ENCODE measurements at regions not wholly inside any gene's neighbourhood (a gene's known extent, or its start where the extent isn't known, plus 50 kb on each side); places are given as distances from the start of the nearest gene placed in this dataset.

DNA sequence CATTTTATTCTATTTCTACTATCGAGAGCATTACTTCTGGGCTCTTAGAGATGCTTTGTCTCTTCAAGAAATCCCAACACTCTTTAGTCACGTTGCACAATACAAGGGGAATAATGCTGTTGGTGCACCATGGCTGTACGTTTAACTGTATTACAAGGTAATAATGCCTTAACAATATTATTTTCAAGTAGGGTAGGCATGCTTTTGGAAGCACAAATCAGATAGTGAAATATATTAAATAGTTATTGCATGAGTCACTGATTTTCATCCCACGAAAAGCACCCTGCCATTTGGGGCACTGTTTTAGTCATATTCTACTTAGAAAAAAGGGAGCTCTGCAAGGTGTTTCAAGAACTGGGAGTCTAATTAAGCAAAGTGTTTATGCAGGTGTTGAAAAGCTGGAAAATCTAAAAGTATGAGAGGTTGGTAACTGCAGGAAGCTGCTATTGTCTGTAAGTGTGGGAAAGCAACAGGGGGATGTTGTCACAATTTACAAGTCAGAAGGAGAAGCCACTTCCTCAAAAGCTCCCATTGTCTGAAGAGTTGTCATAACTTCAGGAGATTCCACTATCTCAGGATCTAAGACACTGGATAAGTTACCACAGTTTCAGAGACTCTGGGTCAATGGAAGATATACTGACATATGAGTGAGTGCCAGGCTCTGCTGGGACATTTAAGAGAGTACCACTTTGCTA is 218.2 kb downstream of the JRKL start:
- no peak for DNase-seq (ENCODE audit: low spot score)
- Histone ChIP-seq H3K9me3 (ENCODE audit: control insufficient read depth in 4 of 4, low read length in 3 of 4) (no peaks in the 10 kb centered on the region), H3K4me3 (ENCODE audit: low read depth in 1 of 3, low read length in 3 of 3) (no peak overlapping the region), H3K9ac (ENCODE audit: low read depth in 1 of 2, low read length in 2 of 2) (no peak overlapping the region), H3K4me1 (ENCODE audit: control insufficient read depth in 4 of 4, insufficient read depth in 4 of 4, low read length in 3 of 4) (no peaks in the 10 kb centered on the region), H3K36me3 (ENCODE audit: control insufficient read depth in 4 of 4, insufficient read depth in 3 of 4, low read depth in 1 of 4, low read length in 3 of 4) (no peaks in the 10 kb centered on the region), H3K27ac (ENCODE audit: low read depth in 1 of 2, low read length in 2 of 2) (no peak overlapping the region), H3K27me3 (ENCODE audit: control insufficient read depth in 4 of 4, insufficient read depth in 4 of 4, low read length in 3 of 4) (no peaks in the 10 kb centered on the region)
- WGBS, result 54% methylated on average over 4 of the region's 4 CpGs
- TF ChIP-seq, protein P1, sequence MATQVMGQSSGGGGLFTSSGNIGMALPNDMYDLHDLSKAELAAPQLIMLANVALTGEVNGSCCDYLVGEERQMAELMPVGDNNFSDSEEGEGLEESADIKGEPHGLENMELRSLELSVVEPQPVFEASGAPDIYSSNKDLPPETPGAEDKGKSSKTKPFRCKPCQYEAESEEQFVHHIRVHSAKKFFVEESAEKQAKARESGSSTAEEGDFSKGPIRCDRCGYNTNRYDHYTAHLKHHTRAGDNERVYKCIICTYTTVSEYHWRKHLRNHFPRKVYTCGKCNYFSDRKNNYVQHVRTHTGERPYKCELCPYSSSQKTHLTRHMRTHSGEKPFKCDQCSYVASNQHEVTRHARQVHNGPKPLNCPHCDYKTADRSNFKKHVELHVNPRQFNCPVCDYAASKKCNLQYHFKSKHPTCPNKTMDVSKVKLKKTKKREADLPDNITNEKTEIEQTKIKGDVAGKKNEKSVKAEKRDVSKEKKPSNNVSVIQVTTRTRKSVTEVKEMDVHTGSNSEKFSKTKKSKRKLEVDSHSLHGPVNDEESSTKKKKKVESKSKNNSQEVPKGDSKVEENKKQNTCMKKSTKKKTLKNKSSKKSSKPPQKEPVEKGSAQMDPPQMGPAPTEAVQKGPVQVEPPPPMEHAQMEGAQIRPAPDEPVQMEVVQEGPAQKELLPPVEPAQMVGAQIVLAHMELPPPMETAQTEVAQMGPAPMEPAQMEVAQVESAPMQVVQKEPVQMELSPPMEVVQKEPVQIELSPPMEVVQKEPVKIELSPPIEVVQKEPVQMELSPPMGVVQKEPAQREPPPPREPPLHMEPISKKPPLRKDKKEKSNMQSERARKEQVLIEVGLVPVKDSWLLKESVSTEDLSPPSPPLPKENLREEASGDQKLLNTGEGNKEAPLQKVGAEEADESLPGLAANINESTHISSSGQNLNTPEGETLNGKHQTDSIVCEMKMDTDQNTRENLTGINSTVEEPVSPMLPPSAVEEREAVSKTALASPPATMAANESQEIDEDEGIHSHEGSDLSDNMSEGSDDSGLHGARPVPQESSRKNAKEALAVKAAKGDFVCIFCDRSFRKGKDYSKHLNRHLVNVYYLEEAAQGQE (IDR thresholded peaks at IDR 0.05), result no peak
- TF ChIP-seq JUND (IDR thresholded peaks at IDR 0.05) (no peak), EGR1 (IDR thresholded peaks at IDR 0.05; ENCODE audit: low read depth in 2 of 2) (no peak), GABPA (IDR thresholded peaks at IDR 0.05 in 1 of 2, conservative IDR thresholded peaks at IDR 0.05 in 1 of 2) (no peak), HNF4G (IDR thresholded peaks at IDR 0.05) (no peak), RXRA (IDR thresholded peaks at IDR 0.05) (no peak), SP1 (IDR thresholded peaks at IDR 0.05) (no peak), HNF4A (conservative IDR thresholded peaks at IDR 0.05) (no peak), RAD21 (IDR thresholded peaks at IDR 0.05) (no peak), FOXA2 (IDR thresholded peaks at IDR 0.05) (no peak), NR2F2 (IDR thresholded peaks at IDR 0.05) (no peak), TAF1 (conservative IDR thresholded peaks at IDR 0.05) (no peak)
- TF ChIP-seq, protein P2, sequence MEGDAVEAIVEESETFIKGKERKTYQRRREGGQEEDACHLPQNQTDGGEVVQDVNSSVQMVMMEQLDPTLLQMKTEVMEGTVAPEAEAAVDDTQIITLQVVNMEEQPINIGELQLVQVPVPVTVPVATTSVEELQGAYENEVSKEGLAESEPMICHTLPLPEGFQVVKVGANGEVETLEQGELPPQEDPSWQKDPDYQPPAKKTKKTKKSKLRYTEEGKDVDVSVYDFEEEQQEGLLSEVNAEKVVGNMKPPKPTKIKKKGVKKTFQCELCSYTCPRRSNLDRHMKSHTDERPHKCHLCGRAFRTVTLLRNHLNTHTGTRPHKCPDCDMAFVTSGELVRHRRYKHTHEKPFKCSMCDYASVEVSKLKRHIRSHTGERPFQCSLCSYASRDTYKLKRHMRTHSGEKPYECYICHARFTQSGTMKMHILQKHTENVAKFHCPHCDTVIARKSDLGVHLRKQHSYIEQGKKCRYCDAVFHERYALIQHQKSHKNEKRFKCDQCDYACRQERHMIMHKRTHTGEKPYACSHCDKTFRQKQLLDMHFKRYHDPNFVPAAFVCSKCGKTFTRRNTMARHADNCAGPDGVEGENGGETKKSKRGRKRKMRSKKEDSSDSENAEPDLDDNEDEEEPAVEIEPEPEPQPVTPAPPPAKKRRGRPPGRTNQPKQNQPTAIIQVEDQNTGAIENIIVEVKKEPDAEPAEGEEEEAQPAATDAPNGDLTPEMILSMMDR (IDR thresholded peaks at IDR 0.05; ENCODE audit: low read depth, low read length, missing input control), result no peak
- TF ChIP-seq, protein P3, sequence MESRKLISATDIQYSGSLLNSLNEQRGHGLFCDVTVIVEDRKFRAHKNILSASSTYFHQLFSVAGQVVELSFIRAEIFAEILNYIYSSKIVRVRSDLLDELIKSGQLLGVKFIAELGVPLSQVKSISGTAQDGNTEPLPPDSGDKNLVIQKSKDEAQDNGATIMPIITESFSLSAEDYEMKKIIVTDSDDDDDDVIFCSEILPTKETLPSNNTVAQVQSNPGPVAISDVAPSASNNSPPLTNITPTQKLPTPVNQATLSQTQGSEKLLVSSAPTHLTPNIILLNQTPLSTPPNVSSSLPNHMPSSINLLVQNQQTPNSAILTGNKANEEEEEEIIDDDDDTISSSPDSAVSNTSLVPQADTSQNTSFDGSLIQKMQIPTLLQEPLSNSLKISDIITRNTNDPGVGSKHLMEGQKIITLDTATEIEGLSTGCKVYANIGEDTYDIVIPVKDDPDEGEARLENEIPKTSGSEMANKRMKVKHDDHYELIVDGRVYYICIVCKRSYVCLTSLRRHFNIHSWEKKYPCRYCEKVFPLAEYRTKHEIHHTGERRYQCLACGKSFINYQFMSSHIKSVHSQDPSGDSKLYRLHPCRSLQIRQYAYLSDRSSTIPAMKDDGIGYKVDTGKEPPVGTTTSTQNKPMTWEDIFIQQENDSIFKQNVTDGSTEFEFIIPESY (IDR thresholded peaks at IDR 0.05), result no peak
- TF ChIP-seq, protein P4, sequence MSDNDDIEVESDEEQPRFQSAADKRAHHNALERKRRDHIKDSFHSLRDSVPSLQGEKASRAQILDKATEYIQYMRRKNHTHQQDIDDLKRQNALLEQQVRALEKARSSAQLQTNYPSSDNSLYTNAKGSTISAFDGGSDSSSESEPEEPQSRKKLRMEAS (IDR thresholded peaks at IDR 0.05), result no peak
- TF ChIP-seq, protein P5, sequence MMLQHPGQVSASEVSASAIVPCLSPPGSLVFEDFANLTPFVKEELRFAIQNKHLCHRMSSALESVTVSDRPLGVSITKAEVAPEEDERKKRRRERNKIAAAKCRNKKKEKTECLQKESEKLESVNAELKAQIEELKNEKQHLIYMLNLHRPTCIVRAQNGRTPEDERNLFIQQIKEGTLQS (IDR thresholded peaks at IDR 0.05), result no peak
